A549 (cell line): ENCODE measurements at regions not wholly inside any gene's neighbourhood (a gene's known extent, or its start where the extent isn't known, plus 50 kb on each side); places are given as distances from the start of the nearest gene placed in this dataset.
A peak's percentile ranks its signal among the peaks of the same experiment; 100 is the strongest.

ENCODE experiments used
- FOSB ChIP-seq: fragments of 250-450 bp; sonication (Bioruptor Pico); IDR thresholded peaks from 2 replicates; pipeline ENCODE4 v1.5.0; 2020; ENCODE audit warnings: mild to moderate bottlenecking, moderate library complexity
- MYC ChIP-seq: IDR thresholded peaks from 2 replicates; pipeline ENCODE4 v1.6.1; 2012; ENCODE audit warnings: mild to moderate bottlenecking, inconsistent platforms, low read length, improper control_type of control experiment, borderline replicate concordance
- RAD21 ChIP-seq, 2 experiments: fragments of >200 bp in 1 of 2; sonication (Bioruptor Twin) in 1 of 2; formaldehyde crosslinking in 1 of 2; IDR thresholded peaks in 1 of 2; conservative IDR thresholded peaks in 1 of 2; 2 replicates in 1 of 2; 3 replicates in 1 of 2; pipeline ENCODE4 v1.6.1; 2012 to 2018; ENCODE audit warnings: inconsistent platforms in 1 of 2
- TF ChIP-seq, protein P1 (sequence below): fragments of >200 bp; sonication (Bioruptor Twin); formaldehyde crosslinking; IDR thresholded peaks from 3 replicates; pipeline ENCODE4 v1.5.1; 2016

- TF ChIP-seq FOSB (CRISPR knock-in tag) (no peak), RAD21 (conservative IDR thresholded peaks at IDR 0.05 in 1 of 2, IDR thresholded peaks at IDR 0.05 in 1 of 2) (peak; percentile 41 to 65; a peak in 3 of 5 replicates), MYC (no peak)
- TF ChIP-seq, protein P1, sequence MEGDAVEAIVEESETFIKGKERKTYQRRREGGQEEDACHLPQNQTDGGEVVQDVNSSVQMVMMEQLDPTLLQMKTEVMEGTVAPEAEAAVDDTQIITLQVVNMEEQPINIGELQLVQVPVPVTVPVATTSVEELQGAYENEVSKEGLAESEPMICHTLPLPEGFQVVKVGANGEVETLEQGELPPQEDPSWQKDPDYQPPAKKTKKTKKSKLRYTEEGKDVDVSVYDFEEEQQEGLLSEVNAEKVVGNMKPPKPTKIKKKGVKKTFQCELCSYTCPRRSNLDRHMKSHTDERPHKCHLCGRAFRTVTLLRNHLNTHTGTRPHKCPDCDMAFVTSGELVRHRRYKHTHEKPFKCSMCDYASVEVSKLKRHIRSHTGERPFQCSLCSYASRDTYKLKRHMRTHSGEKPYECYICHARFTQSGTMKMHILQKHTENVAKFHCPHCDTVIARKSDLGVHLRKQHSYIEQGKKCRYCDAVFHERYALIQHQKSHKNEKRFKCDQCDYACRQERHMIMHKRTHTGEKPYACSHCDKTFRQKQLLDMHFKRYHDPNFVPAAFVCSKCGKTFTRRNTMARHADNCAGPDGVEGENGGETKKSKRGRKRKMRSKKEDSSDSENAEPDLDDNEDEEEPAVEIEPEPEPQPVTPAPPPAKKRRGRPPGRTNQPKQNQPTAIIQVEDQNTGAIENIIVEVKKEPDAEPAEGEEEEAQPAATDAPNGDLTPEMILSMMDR, result peak; percentile 56
Observed at GRCh38 chr12:97148941-97149559, 242.0 kb downstream of the NEDD1 start.
